ENCODE measurements at regions not wholly inside any gene's neighbourhood (a gene's known extent, or its start where the extent isn't known, plus 50 kb on each side); places are given as distances from the start of the nearest gene placed in this dataset.
A peak's percentile ranks its signal among the peaks of the same experiment; 100 is the strongest.

DNA sequence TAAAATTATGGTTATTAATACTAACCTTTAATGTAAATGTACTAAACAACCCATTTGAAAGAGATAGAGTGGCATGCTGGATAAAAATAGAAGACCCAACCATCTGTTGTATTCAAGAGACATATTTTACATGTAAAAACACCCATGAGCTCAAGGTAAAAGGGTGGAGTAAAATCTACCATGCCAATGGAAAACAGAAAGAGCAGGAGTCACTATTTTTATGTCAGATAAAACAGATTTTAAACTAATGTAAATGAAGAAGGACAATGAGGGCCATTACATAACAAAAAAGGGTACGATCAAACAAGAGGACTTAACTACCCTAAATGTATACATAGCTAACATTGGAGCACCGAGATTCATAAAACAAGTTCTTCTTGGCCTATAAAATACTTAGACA is 66.3 kb downstream of the ITM2A start:
- Mint-ChIP-seq H3K9me3 (peaks cover 0 to 25% (median 5%) of the 10 kb centered on the region in 5 donors), H3K27ac (no peak overlapping the region), H3K36me3 (peaks cover 0 to 4% (median 0%) of the 10 kb centered on the region in 3 donors), H3K4me3 (no peak overlapping the region), H3K4me1 (no peaks in the 10 kb centered on the region), H3K27me3 (no peaks in the 10 kb centered on the region)
- no peak for DNase-seq
- CTCF ChIA-PET = no interaction called here
- Histone ChIP-seq H3K36me3 (ENCODE audit: insufficient read depth, low read length) (no peaks in the 10 kb centered on the region), H3K27me3 (ENCODE audit: insufficient read depth, low read length, poor library complexity, severe bottlenecking) (no peaks in the 10 kb centered on the region), H3K4me3 (ENCODE audit: low read length) (no peak overlapping the region), H3K4me1 (ENCODE audit: insufficient read depth, low read length) (no peaks in the 10 kb centered on the region), H3K9me3 (ENCODE audit: low read length) (no peaks in the 10 kb centered on the region), H3K27ac (ENCODE audit: low read depth, low read length) (no peak overlapping the region)
- POLR2A ChIA-PET = no interaction called here

DNA sequence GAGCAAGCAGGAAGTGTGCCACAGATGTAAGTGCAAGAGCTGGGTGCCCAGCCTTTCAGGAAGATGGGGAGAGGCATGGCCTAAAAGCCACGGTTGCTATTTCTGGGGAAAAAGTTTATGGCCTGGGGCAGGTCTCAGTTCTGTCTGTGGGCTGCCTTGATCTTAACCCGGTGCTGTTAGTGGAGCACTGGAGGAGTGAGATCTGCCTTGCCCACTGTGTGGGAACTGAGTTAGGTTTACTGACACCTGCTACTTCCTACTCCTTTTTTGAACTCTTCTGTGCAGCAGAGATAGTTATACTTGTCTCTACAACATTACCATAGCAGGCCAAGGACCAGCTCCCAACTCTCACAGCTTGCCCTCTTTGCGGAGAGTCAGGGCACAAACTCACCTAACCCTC is 76.5 kb downstream of the ITM2A start:
- DNase-seq = no peak
- Histone ChIP-seq H3K9me3 (ENCODE audit: low read length) (no peaks in the 10 kb centered on the region), H3K4me3 (ENCODE audit: low read length) (no peak overlapping the region), H3K36me3 (ENCODE audit: insufficient read depth, low read length) (no peaks in the 10 kb centered on the region), H3K27ac (ENCODE audit: low read depth, low read length) (no peak overlapping the region), H3K27me3 (ENCODE audit: insufficient read depth, low read length, poor library complexity, severe bottlenecking) (no peaks in the 10 kb centered on the region), H3K4me1 (ENCODE audit: insufficient read depth, low read length) (no peaks in the 10 kb centered on the region)
- H3K36me3 Mint-ChIP-seq = peaks cover 0 to 11% (median 8%) of the 10 kb centered on the region in 3 donors
- peaks cover 0 to 10% of the 10 kb centered on the region in 2 donors for H3K27me3 Mint-ChIP-seq
- POLR2A ChIA-PET = no interaction called here
- H3K27ac Mint-ChIP-seq = peak overlapping the region in 1 of 8 donors; percentile 71
- H3K9me3 Mint-ChIP-seq = peaks cover 0 to 10% (median 5%) of the 10 kb centered on the region in 5 donors
- no peak overlapping the region for H3K4me3 Mint-ChIP-seq
- peaks cover 0 to 11% (median 2%) of the 10 kb centered on the region in 3 donors for H3K4me1 Mint-ChIP-seq
- CTCF ChIA-PET = no interaction called here

DNA sequence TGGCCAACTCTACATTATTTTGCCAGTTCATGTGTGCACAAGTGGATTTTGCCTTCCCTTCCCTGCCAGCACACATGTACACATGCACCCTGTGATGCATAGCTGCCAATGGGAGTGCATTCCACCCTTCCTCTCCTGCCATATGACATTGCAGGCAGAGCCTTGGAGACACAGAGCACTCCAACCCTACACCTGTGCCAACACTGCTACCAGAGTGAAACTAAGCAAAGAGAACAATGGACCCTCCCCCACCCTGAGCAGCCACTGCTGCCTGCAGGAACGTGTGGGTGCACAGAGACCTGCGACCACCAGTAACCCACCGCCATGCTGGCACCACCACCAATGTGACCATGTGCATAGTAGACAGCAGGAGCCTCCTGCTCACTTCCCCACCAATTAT is 78.4 kb downstream of the ITM2A start:
- POLR2A ChIA-PET = no interaction called here
- H3K4me3 Mint-ChIP-seq = no peak overlapping the region

DNA sequence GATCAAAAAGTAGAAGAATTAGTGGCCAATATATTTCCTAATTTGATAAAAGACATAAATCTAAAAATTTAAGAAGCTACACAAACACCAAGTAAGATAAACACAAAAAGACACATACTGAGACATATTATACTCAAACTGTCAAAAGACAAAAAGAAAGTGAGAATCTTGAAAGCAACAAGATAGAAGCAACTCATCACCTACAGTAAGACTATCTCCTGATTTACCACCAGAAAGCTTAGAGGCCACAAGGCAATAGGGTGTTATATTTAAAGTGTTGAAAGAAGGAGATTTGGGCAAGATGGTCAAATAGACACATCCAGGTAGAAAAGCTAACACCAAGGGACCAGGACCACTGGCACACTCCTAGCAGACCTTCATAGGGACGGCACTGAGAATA is 79.4 kb downstream of the ITM2A start:
- no peak for DNase-seq
- Histone ChIP-seq H3K27ac (ENCODE audit: low read depth, low read length) (no peak overlapping the region), H3K9me3 (ENCODE audit: low read length) (no peaks in the 10 kb centered on the region), H3K36me3 (ENCODE audit: insufficient read depth, low read length) (no peaks in the 10 kb centered on the region), H3K4me3 (ENCODE audit: low read length) (no peak overlapping the region), H3K27me3 (ENCODE audit: insufficient read depth, low read length, poor library complexity, severe bottlenecking) (no peaks in the 10 kb centered on the region), H3K4me1 (ENCODE audit: insufficient read depth, low read length) (no peaks in the 10 kb centered on the region)
- H3K27me3 Mint-ChIP-seq = peaks cover 0 to 10% of the 10 kb centered on the region in 2 donors
- peak overlapping the region in 1 of 8 donors; percentile 75 for H3K27ac Mint-ChIP-seq
- ChIA-PET POLR2A (no interaction called here), CTCF (no interaction called here)
- peaks cover 5 to 24% (median 5%) of the 10 kb centered on the region in 3 donors for H3K4me1 Mint-ChIP-seq
- H3K4me3 Mint-ChIP-seq = no peak overlapping the region
- peaks cover 0 to 8% (median 6%) of the 10 kb centered on the region in 3 donors for H3K36me3 Mint-ChIP-seq
- H3K9me3 Mint-ChIP-seq = peaks cover 0 to 2% (median under 1%) of the 10 kb centered on the region in 5 donors

More for the DNA sequence above, 78.4 kb downstream of the ITM2A start:
- H3K4me3 ChIP-seq (ENCODE audit: low read length) = no peak overlapping the region
- no peak for DNase-seq
- Mint-ChIP-seq H3K36me3 (peaks cover 0 to 8% (median 6%) of the 10 kb centered on the region in 3 donors), H3K27me3 (peaks cover 0 to 10% of the 10 kb centered on the region in 2 donors), H3K4me1 (peaks cover 4 to 21% (median 5%) of the 10 kb centered on the region in 3 donors), H3K27ac (no peak overlapping the region), H3K9me3 (peaks cover 0 to 3% (median 1%) of the 10 kb centered on the region in 5 donors)
- no peaks in the 10 kb centered on the region for H3K9me3 ChIP-seq (ENCODE audit: low read length)
- no peaks in the 10 kb centered on the region for H3K27me3 ChIP-seq (ENCODE audit: insufficient read depth, low read length, poor library complexity, severe bottlenecking)
- CTCF ChIA-PET = no interaction called here
- no peaks in the 10 kb centered on the region for H3K4me1 ChIP-seq (ENCODE audit: insufficient read depth, low read length)
- H3K36me3 ChIP-seq (ENCODE audit: insufficient read depth, low read length) = no peaks in the 10 kb centered on the region
- no peak overlapping the region for H3K27ac ChIP-seq (ENCODE audit: low read depth, low read length)

DNA sequence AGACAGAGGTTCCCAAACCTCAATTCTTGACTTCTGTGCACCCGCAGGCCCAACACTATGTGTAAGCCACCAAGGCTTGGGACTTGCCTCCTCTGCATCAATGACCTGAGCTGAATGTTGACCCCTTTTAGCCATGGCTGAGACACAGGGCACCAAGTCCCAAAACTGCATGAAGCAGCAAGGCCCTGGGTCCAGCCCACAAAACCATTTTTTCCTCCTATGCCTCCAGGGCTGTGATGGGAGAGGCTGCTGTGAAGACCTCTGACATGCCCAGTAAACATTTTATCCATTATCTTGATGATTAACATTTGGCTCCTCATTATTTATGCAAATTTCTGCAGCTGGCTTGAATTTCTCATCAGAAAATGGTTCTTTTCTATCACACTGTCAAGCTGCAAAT is 85.4 kb downstream of the ITM2A start:
- Histone ChIP-seq H3K27ac (ENCODE audit: low read depth, low read length) (no peak overlapping the region), H3K27me3 (ENCODE audit: insufficient read depth, low read length, poor library complexity, severe bottlenecking) (no peaks in the 10 kb centered on the region), H3K9me3 (ENCODE audit: low read length) (no peaks in the 10 kb centered on the region), H3K4me1 (ENCODE audit: insufficient read depth, low read length) (no peaks in the 10 kb centered on the region), H3K36me3 (ENCODE audit: insufficient read depth, low read length) (no peaks in the 10 kb centered on the region), H3K4me3 (ENCODE audit: low read length) (no peak overlapping the region)
- ChIA-PET CTCF (no interaction called here), POLR2A (no interaction called here)
- Mint-ChIP-seq H3K4me1 (peaks cover 3 to 18% (median 5%) of the 10 kb centered on the region in 3 donors), H3K27me3 (peaks cover 0 to 7% of the 10 kb centered on the region in 2 donors), H3K36me3 (peaks cover 8 to 28% (median 13%) of the 10 kb centered on the region in 3 donors), H3K9me3 (peaks cover 0 to 20% (median 10%) of the 10 kb centered on the region in 5 donors), H3K27ac (no peak overlapping the region), H3K4me3 (peak overlapping the region in 1 of 7 donors; percentile 54)
- DNase-seq = no peak

DNA sequence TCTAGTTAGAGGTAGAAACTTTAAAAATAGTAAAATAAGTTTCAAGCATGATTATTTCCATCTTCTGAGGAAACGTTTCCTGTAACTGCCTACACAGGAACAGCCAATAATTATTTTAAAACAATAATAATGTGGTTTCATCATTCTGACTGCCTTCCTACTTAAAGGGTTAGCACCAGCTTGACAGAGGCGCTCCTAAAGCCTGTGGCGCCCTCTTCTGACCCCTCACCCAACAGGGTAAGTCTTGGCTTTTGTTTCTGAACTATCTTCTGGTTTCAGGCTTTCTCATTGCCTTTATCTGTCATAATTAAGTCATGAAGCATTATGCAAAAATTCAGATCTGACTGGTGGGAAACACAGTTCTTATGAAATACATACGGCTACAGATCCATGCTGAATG is 96.7 kb downstream of the ITM2A start:
- no peaks in the 10 kb centered on the region for H3K27me3 ChIP-seq (ENCODE audit: insufficient read depth, low read length, poor library complexity, severe bottlenecking)
- no peaks in the 10 kb centered on the region for H3K9me3 Mint-ChIP-seq
- peaks cover 40 to 69% (median 64%) of the 10 kb centered on the region in 3 donors for H3K4me1 Mint-ChIP-seq
- no peaks in the 10 kb centered on the region for H3K9me3 ChIP-seq (ENCODE audit: low read length)
- no peaks in the 10 kb centered on the region for H3K36me3 ChIP-seq (ENCODE audit: insufficient read depth, low read length)
- H3K4me3 ChIP-seq (ENCODE audit: low read length) = no peak overlapping the region
- CTCF ChIA-PET = interaction anchor here (0.8 to 1.9 kb wide), 10 partner anchors 11 to 712 kb away, joined by 3 to 5 read pairs (median 4); no protein-coding TSS in a partner anchor
- H3K27me3 Mint-ChIP-seq = no peaks in the 10 kb centered on the region
- no peak overlapping the region for H3K27ac ChIP-seq (ENCODE audit: low read depth, low read length)
- peak overlapping the region; percentile 51 to 90 (median 83) for H3K27ac Mint-ChIP-seq
- H3K4me1 ChIP-seq (ENCODE audit: insufficient read depth, low read length) = peaks cover 43% of the 10 kb centered on the region
- peak overlapping the region in 5 of 7 donors; percentile 7 to 64 (median 30) for H3K4me3 Mint-ChIP-seq
- DNase-seq = peak; percentile 45 to 84 (median 58)
- POLR2A ChIA-PET = interaction anchor here (1.4 kb wide), 1 partner anchor 103 kb away, joined by 5 read pairs; no protein-coding TSS in a partner anchor
- H3K36me3 Mint-ChIP-seq = no peaks in the 10 kb centered on the region

DNA sequence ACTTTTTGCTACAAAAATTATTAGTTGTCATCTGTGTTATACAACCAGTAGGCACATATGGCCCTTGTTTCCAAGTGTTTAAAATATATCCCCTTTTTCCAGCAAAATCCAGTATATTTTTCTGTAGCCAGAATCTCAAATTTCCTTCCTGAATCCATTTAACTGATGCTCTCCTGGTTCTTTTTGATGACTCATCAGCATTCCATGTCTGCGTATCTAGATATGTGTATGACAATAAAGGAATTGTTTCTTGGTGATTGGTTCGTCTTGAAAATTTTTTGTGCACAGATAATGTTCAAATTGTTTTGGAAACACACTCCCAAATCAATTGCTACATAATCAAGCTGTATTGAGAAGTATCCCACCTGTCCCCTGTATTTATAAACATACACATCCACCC is 98.3 kb downstream of the ITM2A start:
- POLR2A ChIA-PET = interaction anchor here (1.3 kb wide), 1 partner anchor 10 kb away, joined by 5 read pairs; no protein-coding TSS in a partner anchor
- Mint-ChIP-seq H3K4me3 (peak overlapping the region in 2 of 7 donors; percentile 46 to 50), H3K27ac (peak overlapping the region; percentile 37 to 93 (median 60)), H3K9me3 (no peaks in the 10 kb centered on the region), H3K4me1 (peaks cover 41 to 68% (median 67%) of the 10 kb centered on the region in 3 donors), H3K27me3 (no peaks in the 10 kb centered on the region), H3K36me3 (no peaks in the 10 kb centered on the region)
- H3K9me3 ChIP-seq (ENCODE audit: low read length) = no peaks in the 10 kb centered on the region
- no peak for DNase-seq
- H3K36me3 ChIP-seq (ENCODE audit: insufficient read depth, low read length) = no peaks in the 10 kb centered on the region
- CTCF ChIA-PET = no interaction called here
- peaks cover 46% of the 10 kb centered on the region for H3K4me1 ChIP-seq (ENCODE audit: insufficient read depth, low read length)
- H3K4me3 ChIP-seq (ENCODE audit: low read length) = no peak overlapping the region
- no peak overlapping the region for H3K27ac ChIP-seq (ENCODE audit: low read depth, low read length)
- no peaks in the 10 kb centered on the region for H3K27me3 ChIP-seq (ENCODE audit: insufficient read depth, low read length, poor library complexity, severe bottlenecking)

DNA sequence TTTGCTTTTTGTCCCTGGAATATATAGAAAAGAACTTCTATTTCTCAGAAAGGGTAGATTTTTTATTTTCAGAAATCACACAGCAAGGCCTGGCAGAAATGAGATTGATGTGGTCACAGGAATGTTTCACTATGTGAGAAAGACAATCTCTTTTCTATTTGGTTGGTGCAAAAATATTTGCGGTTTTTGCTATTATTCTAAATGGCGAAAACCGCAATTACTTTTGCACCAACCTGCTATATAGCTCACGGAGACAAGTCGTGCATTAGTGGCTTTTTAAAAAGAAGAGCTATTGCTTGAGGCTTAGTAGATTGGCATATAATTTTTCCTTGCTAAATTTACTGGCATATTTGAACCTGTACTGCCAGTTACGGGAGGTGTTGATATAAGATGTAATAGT is 100.4 kb downstream of the ITM2A start:
- Mint-ChIP-seq H3K36me3 (no peaks in the 10 kb centered on the region), H3K27me3 (no peaks in the 10 kb centered on the region), H3K4me3 (peak overlapping the region in 4 of 7 donors; percentile 19 to 61 (median 42)), H3K4me1 (peaks cover 56 to 75% (median 72%) of the 10 kb centered on the region in 3 donors), H3K27ac (peak overlapping the region; percentile 7 to 93 (median 84)), H3K9me3 (no peaks in the 10 kb centered on the region)
- CTCF ChIA-PET = interaction anchor here (1.9 kb wide), 1 partner anchor 106 kb away, joined by 4 read pairs; no protein-coding TSS in a partner anchor
- no peaks in the 10 kb centered on the region for H3K36me3 ChIP-seq (ENCODE audit: insufficient read depth, low read length)
- no peak overlapping the region for H3K27ac ChIP-seq (ENCODE audit: low read depth, low read length)
- H3K9me3 ChIP-seq (ENCODE audit: low read length) = no peaks in the 10 kb centered on the region
- no peak overlapping the region for H3K4me3 ChIP-seq (ENCODE audit: low read length)
- H3K27me3 ChIP-seq (ENCODE audit: insufficient read depth, low read length, poor library complexity, severe bottlenecking) = no peaks in the 10 kb centered on the region
- DNase-seq = no peak
- H3K4me1 ChIP-seq (ENCODE audit: insufficient read depth, low read length) = peaks cover 50% of the 10 kb centered on the region
- POLR2A ChIA-PET = no interaction called here
